ENCODE measurements at regions not wholly inside any gene's neighbourhood (a gene's known extent, or its start where the extent isn't known, plus 50 kb on each side); places are given as distances from the start of the nearest gene placed in this dataset.

- H3K4me3 ChIP-seq (ENCODE audit: low read depth, low read length) = no peak overlapping the region
- no peak for TF ChIP-seq CTCF (IDR thresholded peaks at IDR 0.05; ENCODE audit: insufficient read depth, low read length, missing control alignments)
- ChIA-PET CTCF (no interaction called here), POLR2A (no interaction called here)
- no peak for DNase-seq (ENCODE audit: low read depth, low spot score)
These were observed 159.6 kb upstream of the FGGY start for GRCh38 chr1:59137276-59137615.

GRCh38 chr1:59137968-59138367, 158.9 kb upstream of the FGGY start:
- POLR2A ChIA-PET = no interaction called here
- CTCF ChIA-PET = no interaction called here
- no peak for TF ChIP-seq CTCF (IDR thresholded peaks at IDR 0.05; ENCODE audit: insufficient read depth, low read length, missing control alignments)
- H3K4me3 ChIP-seq (ENCODE audit: low read depth, low read length) = no peak overlapping the region
- DNase-seq (ENCODE audit: low read depth, low spot score) = no peak

- DNase-seq (ENCODE audit: low read depth, low spot score) = no peak
- ChIA-PET CTCF (no interaction called here), POLR2A (no interaction called here)
- no peak overlapping the region for H3K4me3 ChIP-seq (ENCODE audit: low read depth, low read length)
- TF ChIP-seq CTCF (IDR thresholded peaks at IDR 0.05; ENCODE audit: insufficient read depth, low read length, missing control alignments) = no peak
These were observed 158.5 kb upstream of the FGGY start for GRCh38 chr1:59138402-59138801.

GRCh38 chr1:59139396-59139795, 157.5 kb upstream of the FGGY start:
- no peak for DNase-seq (ENCODE audit: low read depth, low spot score)
- ChIA-PET CTCF (no interaction called here), POLR2A (no interaction called here)

GRCh38 chr1:59141267-59141863, 155.5 kb upstream of the FGGY start:
- TF ChIP-seq CTCF (IDR thresholded peaks at IDR 0.05; ENCODE audit: insufficient read depth, low read length, missing control alignments) = no peak
- no peak for DNase-seq (ENCODE audit: low read depth, low spot score)
- H3K4me3 ChIP-seq (ENCODE audit: low read depth, low read length) = no peak overlapping the region
- ChIA-PET CTCF (interaction anchor here (1.0 kb wide), 1 partner anchor 15 kb away, joined by 3 read pairs; no protein-coding TSS in a partner anchor), POLR2A (no interaction called here)

More at GRCh38 chr1:59139396-59139795, 157.5 kb upstream of the FGGY start:
- no peak overlapping the region for H3K4me3 ChIP-seq (ENCODE audit: low read depth, low read length)
- TF ChIP-seq CTCF (IDR thresholded peaks at IDR 0.05; ENCODE audit: insufficient read depth, low read length, missing control alignments) = no peak

- ChIA-PET CTCF (interaction anchor here (0.8 to 1.0 kb wide), 4 partner anchors 14 to 557 kb away, joined by 3 read pairs; no protein-coding TSS in a partner anchor), POLR2A (interaction anchor here (1.0 to 2.1 kb wide), 3 partner anchors 14 to 359 kb away, joined by 4 to 10 read pairs (median 4); partner anchors contain the start of gene JUN)
- H3K4me3 ChIP-seq (ENCODE audit: low read depth, low read length) = no peak overlapping the region
- no peak for TF ChIP-seq CTCF (IDR thresholded peaks at IDR 0.05; ENCODE audit: insufficient read depth, low read length, missing control alignments)
- DNase-seq (ENCODE audit: low read depth, low spot score) = no peak
These were observed 154.4 kb upstream of the FGGY start for GRCh38 chr1:59142311-59143132.
